Endothelial cell of umbilical vein (primary cell): ENCODE measurements at regions not wholly inside any gene's neighbourhood (a gene's known extent, or its start where the extent isn't known, plus 50 kb on each side); places are given as distances from the start of the nearest gene placed in this dataset.

ENCODE experiments used
- BruUV-seq: library from RNA; stranded (reverse); fragments of 400-500 nt; replicated peaks from 2 replicates; lab custom pipeline; 2021; lab: Mats Ljungman, UMichigan
- CTCF ChIA-PET: fragments of 300-600, 350-600 bp; sonication (Branson Sonifier 250); formaldehyde crosslinking; loops from one replicate; lab custom pipeline; 2021; ENCODE audit warnings: antibody characterized with exemption, inconsistent platforms; lab: Charles Lee
- POLR2A ChIA-PET: fragments of 300-600, 350-600 bp; sonication (Branson Sonifier 250); formaldehyde crosslinking; loops from one replicate; lab custom pipeline; 2021; ENCODE audit warnings: antibody characterized with exemption, inconsistent platforms; lab: Charles Lee
- DNase-seq: peaks from one replicate; pipeline ENCODE4 v3.0.0-alpha.2; 2011; ENCODE audit warnings: low read depth, low spot score
- FAIRE-seq: peaks from 2 replicates; lab custom pipeline; 2011; peaks lifted over from hg19 to GRCh38; lab: Jason Lieb, UNC
- H2AFZ ChIP-seq: 2 replicates; pipeline ENCODE4 v1.6.0; 2012; ENCODE audit warnings: low read depth, low read length, control low read depth, inconsistent platforms
- H3K27ac ChIP-seq: 2 replicates; pipeline ENCODE4 v1.5.1; 2011; ENCODE audit warnings: low read depth, mild to moderate bottlenecking, control low read depth, low read length, moderate library complexity; ENCODE audit not compliant: insufficient read depth
- H3K27me3 ChIP-seq, 2 experiments: 2 replicates each; pipeline versions ENCODE4 v1.6.0 to v1.6.1; 2011; ENCODE audit warnings: low read length in 2 of 2, mixed read lengths in 1 of 2; ENCODE audit not compliant: control insufficient read depth in 2 of 2, insufficient read depth in 2 of 2
- H3K36me3 ChIP-seq, 2 experiments: 2 replicates in 1 of 2; 3 replicates in 1 of 2; pipeline ENCODE4 v1.5.1; 2011; ENCODE audit warnings: low read length in 2 of 2, mild to moderate bottlenecking in 1 of 2, moderate library complexity in 1 of 2; ENCODE audit not compliant: control insufficient read depth in 2 of 2, insufficient read depth in 2 of 2; ENCODE audit errors: extremely low read depth in 1 of 2
- H3K4me1 ChIP-seq: 3 replicates; pipeline ENCODE4 v1.5.1; 2011; ENCODE audit warnings: mild to moderate bottlenecking, low read length; ENCODE audit not compliant: control insufficient read depth, insufficient read depth; ENCODE audit errors: extremely low read depth
- H3K4me2 ChIP-seq: 2 replicates; pipeline ENCODE4 v1.6.1; 2011; ENCODE audit warnings: low read length, control low read depth, mixed read lengths; ENCODE audit not compliant: insufficient read depth
- H3K4me3 ChIP-seq, 3 experiments: fragments of 200-600 bp in 1 of 3; sonication (generic), shearing (Covaris generic) in 1 of 3; replicated peaks in 1 of 3; 2 replicates each; pipeline ENCODE4 v1.5.1; 2011 to 2016; ENCODE audit warnings: control low read depth in 3 of 3, low read length in 3 of 3, mild to moderate bottlenecking in 2 of 3, inconsistent platforms in 1 of 3, low read depth in 1 of 3, moderate library complexity in 1 of 3; ENCODE audit not compliant: insufficient read depth in 1 of 3
- H3K79me2 ChIP-seq: 2 replicates; pipeline ENCODE4 v1.6.0; 2012; ENCODE audit warnings: low read length, inconsistent platforms; ENCODE audit not compliant: control insufficient read depth, insufficient read depth
- H3K9ac ChIP-seq: replicated peaks from 2 replicates; pipeline ENCODE3; 2011; ENCODE audit warnings: low read length, control low read depth; ENCODE audit not compliant: insufficient read depth; ENCODE audit errors: extremely low read depth
- H3K9me1 ChIP-seq: replicated peaks from 3 replicates; pipeline ENCODE4 v1.6.0; 2011; ENCODE audit warnings: mild to moderate bottlenecking, low read length; ENCODE audit not compliant: control insufficient read depth, insufficient read depth; ENCODE audit errors: extremely low read depth
- H3K9me3 ChIP-seq: replicated peaks from 2 replicates; pipeline ENCODE4 v1.5.1; 2012; ENCODE audit warnings: low read length, inconsistent platforms; ENCODE audit not compliant: control insufficient read depth, insufficient read depth
- H4K20me1 ChIP-seq: replicated peaks from 2 replicates; pipeline ENCODE3; 2011; ENCODE audit warnings: mild to moderate bottlenecking, low read length; ENCODE audit not compliant: control insufficient read depth, insufficient read depth; ENCODE audit errors: extremely low read depth
- CTCF ChIP-seq, 2 donors: IDR thresholded peaks; 1 replicate in 1 of 2; 2 replicates in 1 of 2; pipeline ENCODE4 v1.5.1; 2011; ENCODE audit warnings: low read length in 2 of 2, mild to moderate bottlenecking in 2 of 2, moderate library complexity in 2 of 2, control low read depth in 1 of 2, inconsistent platforms in 1 of 2, low read depth in 1 of 2; ENCODE audit not compliant: insufficient read depth in 1 of 2; ENCODE audit errors: extremely low read depth in 1 of 2
- EZH2 ChIP-seq: IDR thresholded peaks from 2 replicates; pipeline ENCODE4 v1.6.1; 2012; ENCODE audit warnings: borderline replicate concordance, low read depth, mild to moderate bottlenecking, moderate library complexity, low read length, inconsistent platforms; ENCODE audit not compliant: severe bottlenecking
- FOS ChIP-seq: IDR thresholded peaks from 2 replicates; pipeline ENCODE4 v1.6.1; 2011; ENCODE audit warnings: mild to moderate bottlenecking, low read length, moderate library complexity, borderline replicate concordance; ENCODE audit not compliant: insufficient read depth
- GATA2 ChIP-seq: IDR thresholded peaks from 2 replicates; pipeline ENCODE4 v1.7.0; 2011; ENCODE audit warnings: low read depth, mild to moderate bottlenecking, moderate library complexity, mixed read lengths, low read length; ENCODE audit not compliant: insufficient read length, insufficient read depth
- JUN ChIP-seq: IDR thresholded peaks from 2 replicates; pipeline ENCODE4 v1.6.1; 2011; ENCODE audit warnings: borderline replicate concordance, low read depth; ENCODE audit not compliant: insufficient read length, insufficient read depth
- MAX ChIP-seq: IDR thresholded peaks from 2 replicates; pipeline ENCODE4 v1.6.1; 2011; ENCODE audit not compliant: insufficient read depth, insufficient read length
- MYC ChIP-seq: IDR thresholded peaks from one replicate; pipeline ENCODE4 v1.6.1; 2011; ENCODE audit warnings: mild to moderate bottlenecking, low read depth, low read length
- POLR2A ChIP-seq: IDR thresholded peaks from 2 replicates; pipeline ENCODE4 v1.6.1; 2012; ENCODE audit warnings: low read depth, mild to moderate bottlenecking, control low read depth, low read length
- POLR2AphosphoS5 ChIP-seq: IDR thresholded peaks from 2 replicates; pipeline ENCODE4 v1.6.1; 2012; ENCODE audit warnings: low read depth, mild to moderate bottlenecking, control low read depth, low read length, moderate library complexity; ENCODE audit not compliant: insufficient read depth
- dilution Hi-C: fragments of 300-500 bp; cut with MboI; formaldehyde crosslinking; loops from one replicate; pipeline ENCODE4 v1.15.0; 2019; ENCODE audit warnings: low sequenced_read_pairs; ENCODE audit not compliant: extremely low pct_ligation_motif_present
- intact Hi-C: fragments of 100-400 bp; cut with micrococcal nuclease; formaldehyde crosslinking; loops from one replicate; pipeline ENCODE4 v1.10.0; 2022

- peaks cover 10% of the 10 kb centered on the region for H3K4me1 ChIP-seq
- H3K27me3 ChIP-seq: peaks cover 9 to 11% of the 10 kb centered on the region in 2 experiments
- no peak overlapping the region for H3K9ac ChIP-seq
- FAIRE-seq (no peak), DNase-seq (no peak)
- intact Hi-C loops (no loop called here), dilution Hi-C loops (no loop called here)
- H3K4me2 ChIP-seq: no peak overlapping the region
- H3K9me3 ChIP-seq: no peaks in the 10 kb centered on the region
- no TSS peak for BruUV-seq
- no peak overlapping the region for H3K27ac ChIP-seq
- no peak overlapping the region for H3K4me3 ChIP-seq
- CTCF ChIA-PET: no interaction called here
- no peaks in the 10 kb centered on the region for H3K9me1 ChIP-seq
- POLR2A ChIA-PET: no interaction called here
- H3K36me3 ChIP-seq: no peaks in the 10 kb centered on the region
- no peaks in the 10 kb centered on the region for H3K79me2 ChIP-seq
- no peak overlapping the region for H2AFZ ChIP-seq
- H4K20me1 ChIP-seq: no peaks in the 10 kb centered on the region
- TF ChIP-seq EZH2 (no peak), POLR2A (no peak), POLR2AphosphoS5 (no peak), JUN (no peak), CTCF (IDR thresholded peaks at IDR 0.05; ENCODE audit: extremely low read depth in 1 of 2, insufficient read depth in 1 of 2, low read depth in 1 of 2, low read length in 2 of 2) (no peak), FOS (no peak), MYC (no peak), GATA2 (no peak), MAX (no peak)
Measured at GRCh38 chr6:3566812-3567211, 110.0 kb upstream of the SLC22A23 start.
